Uterus (tissue), 2 donors: ENCODE measurements at regions not wholly inside any gene's neighbourhood (a gene's known extent, or its start where the extent isn't known, plus 50 kb on each side); places are given as distances from the start of the nearest gene placed in this dataset.

ENCODE experiments used
- CTCF ChIP-seq, 4 experiments: fragments of 200-600 bp in 2 of 4; fragments of 450-650 bp in 2 of 4; sonication (generic) in 2 of 4; IDR thresholded peaks; one replicate each; pipeline ENCODE4 v1.5.1; 2016 to 2019; ENCODE audit warnings: antibody characterized with exemption in 4 of 4, mild to moderate bottlenecking in 2 of 4, moderate library complexity in 1 of 4
- POLR2A ChIP-seq, 2 donors: fragments of 450-650 bp; IDR thresholded peaks; one replicate each; pipeline ENCODE4 v1.6.1; 2016; ENCODE audit warnings: antibody characterized with exemption in 2 of 2, mild to moderate bottlenecking in 1 of 2, moderate library complexity in 1 of 2

GRCh38 chr12:88255224-88255623 is 113.1 kb downstream of the TMTC3 start:
- no peak for TF ChIP-seq CTCF (IDR thresholded peaks at IDR 0.05)
- TF ChIP-seq POLR2A (IDR thresholded peaks at IDR 0.05), result no peak
